Iris pigment epithelial cell (primary cell): ENCODE measurements at regions not wholly inside any gene's neighbourhood (a gene's known extent, or its start where the extent isn't known, plus 50 kb on each side); places are given as distances from the start of the nearest gene placed in this dataset.
A peak's percentile ranks its signal among the peaks of the same experiment; 100 is the strongest.

Experiments used
- DNase-seq: peaks from one replicate; pipeline ENCODE4 v3.0.0-alpha.2; 2011; ENCODE audit warnings: low read depth

DNA sequence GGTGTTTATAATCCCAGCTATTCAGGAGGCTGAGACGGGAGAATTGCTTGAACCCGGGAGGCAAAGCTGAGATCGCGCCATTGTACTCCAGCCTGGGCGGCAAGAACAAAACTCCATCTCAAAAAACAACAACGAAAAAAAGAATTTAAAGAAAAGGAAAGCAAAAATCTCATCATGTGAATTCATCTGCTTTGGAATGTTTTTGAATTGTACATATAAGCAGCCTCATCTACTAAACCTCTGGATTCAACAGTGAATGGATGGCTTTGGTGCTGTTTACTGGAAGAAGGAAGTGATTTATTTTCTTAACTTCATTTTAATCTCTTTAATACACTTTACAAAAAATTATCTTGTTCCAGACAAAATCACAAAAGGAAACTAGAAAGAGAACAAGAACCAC is 51.8 kb upstream of the PNRC1 start:
- DNase-seq = no peak

DNA sequence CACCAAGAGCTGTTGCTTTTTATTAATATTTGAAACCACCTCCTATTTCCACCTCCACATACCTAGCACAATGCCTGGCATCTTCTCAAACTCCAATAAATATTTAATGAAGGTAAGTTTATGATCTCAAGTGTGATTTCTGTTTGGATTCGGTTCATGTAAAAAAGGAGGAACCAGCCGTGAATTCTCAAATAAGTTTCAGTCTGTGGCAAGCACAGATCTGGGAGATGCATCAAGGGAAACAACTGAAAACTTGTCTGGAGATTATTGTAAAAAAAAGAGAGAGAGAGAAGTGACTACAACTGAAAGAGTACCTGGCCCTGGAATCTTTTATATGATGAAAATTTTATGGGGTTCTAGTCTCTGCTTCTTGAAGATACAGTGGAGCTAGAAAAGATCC is 52.8 kb upstream of the PNRC1 start:
- no peak for DNase-seq

DNA sequence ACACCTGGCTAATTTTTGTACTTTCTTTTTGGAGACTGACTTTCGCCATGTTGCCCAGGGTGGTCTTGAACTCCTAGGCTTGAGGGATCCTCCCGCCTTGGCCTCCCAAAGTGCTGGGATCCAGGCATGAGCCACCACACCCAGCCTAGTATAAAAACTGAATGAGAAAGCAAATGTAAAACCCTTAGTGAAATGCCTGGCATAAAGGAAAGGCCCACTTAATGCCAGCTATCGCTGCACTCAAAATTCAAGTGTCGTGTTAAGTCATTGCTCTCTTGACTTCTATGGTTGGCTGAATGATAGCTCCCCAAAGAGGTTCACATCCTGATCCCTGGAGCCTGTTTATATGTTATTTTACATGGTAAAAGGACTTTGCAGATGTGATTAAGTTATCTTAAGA is 54.4 kb upstream of the PNRC1 start:
- DNase-seq = no peak

DNA sequence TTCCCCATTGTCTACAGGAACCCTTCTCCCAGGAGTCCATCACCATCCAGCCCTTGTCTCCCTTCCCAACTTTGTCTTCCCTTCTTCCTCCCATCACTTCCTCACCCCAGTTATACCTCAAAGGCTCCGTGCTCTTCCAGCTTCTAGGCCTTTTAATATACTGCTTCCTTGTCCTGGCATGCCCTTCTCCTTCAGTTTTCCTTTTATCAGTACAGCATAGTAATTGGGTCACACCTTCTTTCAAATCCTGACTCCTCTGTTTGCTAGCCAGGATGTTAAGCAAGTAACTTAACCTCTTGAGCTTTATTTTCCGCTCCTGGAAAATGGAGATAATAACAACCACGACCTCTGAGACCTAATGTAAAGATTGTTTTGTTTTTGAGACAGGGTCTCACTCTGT is 54.9 kb upstream of the PNRC1 start:
- DNase-seq = no peak

DNA sequence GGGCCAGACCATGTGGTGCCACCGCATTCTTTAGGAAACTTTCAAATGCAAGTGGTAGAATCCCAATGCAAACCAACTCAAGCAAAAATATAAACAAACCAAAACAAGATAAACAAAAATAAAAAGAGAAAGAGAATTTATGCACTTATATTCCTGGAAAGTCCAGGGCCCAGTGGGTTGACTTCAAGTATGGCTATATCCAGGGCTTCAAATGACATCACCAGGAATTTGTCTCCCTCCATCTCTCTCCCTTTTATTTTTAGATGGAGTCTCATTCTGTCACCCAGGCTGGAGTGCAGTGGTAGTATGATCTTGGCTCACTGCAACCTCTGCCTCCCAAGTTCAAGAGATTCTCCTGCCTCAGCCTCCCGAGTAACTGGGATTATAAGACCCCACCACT is 56.1 kb upstream of the PNRC1 start:
- no peak for DNase-seq

DNA sequence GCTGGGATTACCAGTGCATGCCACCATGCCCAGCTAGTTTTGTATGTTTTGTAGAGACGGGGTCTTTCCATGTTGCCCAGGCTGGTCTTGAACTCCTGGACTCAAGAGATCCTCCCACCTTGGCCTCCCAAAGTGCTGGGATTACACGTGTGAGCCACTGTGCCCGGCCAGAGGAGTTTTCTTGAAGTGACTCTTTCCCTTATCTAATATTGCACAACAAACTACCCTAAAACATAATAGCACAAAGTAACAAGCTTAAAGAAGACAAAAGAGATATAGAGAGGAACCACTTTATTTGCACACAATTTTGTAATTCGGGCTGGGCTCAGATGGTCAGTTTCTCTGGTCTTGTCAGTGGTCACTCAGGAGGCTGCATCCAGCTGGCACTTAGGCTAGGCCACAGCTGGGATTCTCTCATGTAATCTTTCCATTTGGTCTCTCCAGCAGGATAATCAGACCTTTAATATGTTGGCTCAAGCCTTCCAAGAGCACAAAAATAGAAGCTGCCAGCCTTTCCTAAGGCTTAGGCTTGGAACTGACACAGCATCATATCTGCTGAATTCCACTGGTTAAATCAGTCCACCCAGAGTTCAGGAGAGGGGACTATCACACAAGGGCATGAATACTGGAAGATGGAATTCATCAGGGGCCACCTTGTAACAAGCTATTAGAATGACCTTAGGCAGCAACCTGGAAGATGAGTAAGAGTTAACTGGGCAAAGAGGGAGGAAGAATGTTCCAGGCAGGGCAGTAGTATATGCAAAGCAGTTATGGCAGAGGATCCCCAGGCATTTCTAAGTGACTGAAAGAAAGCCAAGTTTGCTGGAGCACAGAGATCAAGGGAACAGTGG is 56.7 kb upstream of the PNRC1 start:
- DNase-seq = peak; percentile 32

DNA sequence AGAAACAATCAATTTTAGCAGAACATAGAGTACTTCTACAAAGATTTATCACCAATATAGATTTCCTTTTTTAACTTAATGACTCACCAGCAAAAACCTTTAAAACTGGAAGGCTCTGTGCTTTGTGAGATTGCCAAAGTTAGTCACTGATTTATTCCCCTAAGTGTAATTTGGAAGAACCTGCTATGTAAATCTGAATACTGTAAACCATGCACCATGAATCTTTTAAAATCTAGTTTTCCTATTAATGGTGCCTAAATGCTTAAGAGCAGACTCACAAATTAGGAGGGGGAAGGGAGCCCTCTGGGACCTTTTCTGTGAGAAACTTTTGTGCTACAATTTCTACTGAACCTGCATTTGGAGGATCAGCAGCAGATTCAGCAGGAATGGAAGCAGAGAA is 57.8 kb upstream of the PNRC1 start:
- DNase-seq = peak; percentile 69

DNA sequence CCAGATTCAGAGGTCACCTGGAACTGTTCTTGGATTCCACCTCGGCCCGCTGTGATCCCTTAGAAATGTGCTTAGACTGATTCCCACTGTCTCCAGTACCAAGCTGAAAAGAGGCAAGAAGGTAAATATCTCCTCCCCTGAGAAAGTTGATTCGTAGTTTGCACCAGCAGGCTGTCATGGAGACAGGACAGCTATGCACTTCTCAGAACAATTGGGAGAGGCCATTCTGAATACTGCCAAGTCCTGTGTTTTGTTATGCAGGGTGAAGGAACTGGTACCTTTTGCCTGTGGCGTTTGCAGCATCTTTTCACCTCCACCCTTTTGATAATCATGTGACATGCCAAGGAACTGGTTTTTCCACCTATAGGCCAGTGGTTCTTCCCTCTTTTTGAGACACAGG is 58.2 kb upstream of the RNGTT start:
- no peak for DNase-seq

DNA sequence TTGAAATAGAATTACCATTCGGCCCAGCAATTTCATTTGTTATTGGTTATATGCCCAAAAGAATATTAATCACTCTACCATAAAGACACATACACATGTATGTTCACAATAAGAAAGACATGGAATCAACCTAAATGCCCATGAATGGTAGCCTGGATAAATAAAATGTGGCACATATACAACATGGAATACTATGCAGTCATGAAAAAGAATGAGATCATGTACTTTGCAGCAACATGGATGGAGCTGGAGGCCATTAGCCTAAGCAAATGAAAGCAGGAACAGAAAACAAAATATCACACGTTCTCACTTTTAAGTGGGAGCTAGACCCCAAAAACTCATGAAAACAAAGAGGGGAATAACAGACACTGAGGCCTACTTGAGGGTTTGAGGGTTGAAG is 52.6 kb upstream of the RNGTT start:
- no peak for DNase-seq

DNA sequence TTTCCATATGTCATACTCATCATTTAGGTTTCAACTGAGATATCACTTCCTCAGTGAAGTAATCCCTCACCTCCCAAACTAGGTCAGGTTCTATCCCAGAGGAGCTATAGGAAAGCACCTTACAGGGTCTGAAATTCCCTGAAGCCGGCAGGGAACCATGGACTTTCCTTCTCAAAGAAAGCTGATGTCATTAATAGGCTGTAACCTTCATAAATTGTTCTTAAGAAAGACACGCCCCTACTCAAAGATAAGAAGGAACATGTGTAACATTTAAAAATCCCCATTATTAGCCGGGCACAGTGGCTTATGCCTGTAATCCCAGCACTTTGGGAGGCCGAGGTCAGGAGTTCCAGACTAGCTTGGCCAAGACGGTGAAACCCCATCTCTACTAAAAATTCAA is 50.0 kb upstream of the RNGTT start:
- no peak for DNase-seq
